H1 (cell line): ENCODE measurements at regions not wholly inside any gene's neighbourhood (a gene's known extent, or its start where the extent isn't known, plus 50 kb on each side); places are given as distances from the start of the nearest gene placed in this dataset.

Experiments used
- CTCF ChIA-PET: fragments of 300-600 bp; sonication (Branson Sonifier 250); formaldehyde crosslinking; loops from one replicate; lab custom pipeline; 2021; ENCODE audit not compliant: partially characterized antibody; lab: Charles Lee
- POLR2A ChIA-PET: fragments of 300-600 bp; sonication (Branson Sonifier 250); formaldehyde crosslinking; loops from one replicate; lab custom pipeline; 2021; ENCODE audit warnings: inconsistent platforms; ENCODE audit not compliant: partially characterized antibody; lab: Charles Lee
- DNase-seq, 2 experiments: peaks; one replicate each; pipeline versions ENCODE4 v3.0.0 to v3.0.0-alpha.2; 2010 to 2022; ENCODE audit warnings: low spot score in 2 of 2, low read depth in 1 of 2, mixed read lengths in 1 of 2
- FAIRE-seq: peaks from 2 replicates; lab custom pipeline; 2011; peaks lifted over from hg19 to GRCh38; lab: Jason Lieb, UNC
- H2AFZ ChIP-seq: 2 replicates; pipeline ENCODE4 v1.8.1; 2012; ENCODE audit warnings: low read length, inconsistent platforms
- H2AK5ac ChIP-seq: 2 replicates; pipeline ENCODE4 v1.6.1; 2013; ENCODE audit warnings: low read depth, low read length
- H2BK120ac ChIP-seq: replicated peaks from 2 replicates; pipeline ENCODE3; 2013; ENCODE audit warnings: low read depth, low read length, inconsistent platforms
- H2BK12ac ChIP-seq: 2 replicates; pipeline ENCODE4 v1.6.1; 2013; ENCODE audit warnings: low read depth, low read length
- H2BK15ac ChIP-seq: 2 replicates; pipeline ENCODE4 v1.6.1; 2013; ENCODE audit warnings: low read length
- H2BK20ac ChIP-seq: 2 replicates; pipeline ENCODE4 v1.6.1; 2013; ENCODE audit warnings: low read length
- H2BK5ac ChIP-seq: 2 replicates; pipeline ENCODE4 v1.6.1; 2013; ENCODE audit warnings: low read depth, low read length
- H3K14ac ChIP-seq: 2 replicates; pipeline ENCODE4 v1.6.1; 2013; ENCODE audit warnings: inconsistent platforms; ENCODE audit not compliant: insufficient read length
- H3K18ac ChIP-seq: 2 replicates; pipeline ENCODE4 v1.6.1; 2013; ENCODE audit warnings: low read length; ENCODE audit errors: extremely low read depth
- H3K23ac ChIP-seq: 2 replicates; pipeline ENCODE4 v1.6.1; 2013; ENCODE audit warnings: inconsistent platforms; ENCODE audit not compliant: insufficient read length
- H3K23me2 ChIP-seq: 2 replicates; pipeline ENCODE4 v1.6.1; 2013; ENCODE audit warnings: low read depth, low read length
- H3K27ac ChIP-seq: 2 replicates; pipeline ENCODE4 v1.6.1; 2011; ENCODE audit warnings: low read depth, low read length, inconsistent platforms
- H3K27me3 ChIP-seq, 4 experiments: replicated peaks in 1 of 4; 1 replicate in 1 of 4; 2 replicates in 3 of 4; pipeline versions ENCODE4 v1.6.1 to v1.8.1; 2011 to 2013; ENCODE audit warnings: low read length in 3 of 4, mild to moderate bottlenecking in 3 of 4, inconsistent platforms in 2 of 4, mixed read lengths in 2 of 4, moderate library complexity in 1 of 4; ENCODE audit not compliant: control insufficient read depth in 3 of 4, insufficient read depth in 3 of 4; ENCODE audit errors: extremely low read depth in 1 of 4
- H3K36me3 ChIP-seq, 4 experiments: 2 replicates each; pipeline versions ENCODE4 v1.6.1 to v1.8.1; 2011 to 2013; ENCODE audit warnings: mild to moderate bottlenecking in 4 of 4, low read length in 3 of 4, moderate library complexity in 2 of 4, control low read depth in 1 of 4, inconsistent platforms in 1 of 4; ENCODE audit not compliant: insufficient read depth in 4 of 4, control insufficient read depth in 2 of 4
- H3K4ac ChIP-seq: replicated peaks from 2 replicates; pipeline ENCODE3; 2013; ENCODE audit warnings: low read length, low read depth, mixed read lengths, inconsistent platforms; ENCODE audit not compliant: insufficient read length
- H3K4me1 ChIP-seq, 4 experiments: replicated peaks in 1 of 4; 1 replicate in 1 of 4; 2 replicates in 3 of 4; pipeline versions ENCODE4 v1.6.1 to v1.8.1; 2011 to 2013; ENCODE audit warnings: low read length in 3 of 4, inconsistent platforms in 2 of 4, mixed read lengths in 1 of 4; ENCODE audit not compliant: insufficient read depth in 4 of 4, control insufficient read depth in 3 of 4
- H3K4me2 ChIP-seq, 2 experiments: 2 replicates each; pipeline versions ENCODE4 v1.6.1 to v1.8.1; 2011 to 2013; ENCODE audit warnings: low read depth in 2 of 2, low read length in 2 of 2, control low read depth in 1 of 2, inconsistent platforms in 1 of 2, mild to moderate bottlenecking in 1 of 2; ENCODE audit not compliant: insufficient read depth in 1 of 2
- H3K4me3 ChIP-seq, 4 experiments: fragments of 200-600, 300-600 bp in 1 of 4; sonication (generic), shearing (Covaris generic), sonication (Bioruptor Twin) in 1 of 4; 2 replicates each; pipeline versions ENCODE4 v1.5.1 to v1.8.1; 2011 to 2016; ENCODE audit warnings: low read length in 4 of 4, low read depth in 3 of 4, control low read depth in 2 of 4, inconsistent platforms in 2 of 4, mild to moderate bottlenecking in 2 of 4, mixed read lengths in 1 of 4, moderate library complexity in 1 of 4; ENCODE audit not compliant: insufficient read depth in 2 of 4; ENCODE audit errors: extremely low read depth in 1 of 4
- H3K56ac ChIP-seq: replicated peaks from 2 replicates; pipeline ENCODE3; 2013; ENCODE audit warnings: low read depth, mild to moderate bottlenecking, mixed read lengths, low read length, inconsistent platforms; ENCODE audit not compliant: insufficient read length
- H3K79me1 ChIP-seq: 2 replicates; pipeline ENCODE4 v1.6.1; 2013; ENCODE audit warnings: low read depth, low read length, control low read depth
- H3K79me2 ChIP-seq, 2 experiments: 2 replicates each; pipeline versions ENCODE4 v1.6.1 to v1.8.1; 2012 to 2013; ENCODE audit warnings: low read length in 2 of 2, mild to moderate bottlenecking in 2 of 2, inconsistent platforms in 1 of 2; ENCODE audit not compliant: insufficient read depth in 2 of 2, control insufficient read depth in 1 of 2
- H3K9ac ChIP-seq, 4 experiments: replicated peaks in 1 of 4; 1 replicate in 1 of 4; 2 replicates in 3 of 4; pipeline versions ENCODE4 v1.6.1 to v1.8.1; 2011 to 2013; ENCODE audit warnings: low read depth in 3 of 4, low read length in 3 of 4, control low read depth in 2 of 4, mild to moderate bottlenecking in 2 of 4, moderate library complexity in 2 of 4, inconsistent platforms in 1 of 4; ENCODE audit errors: extremely low read depth in 1 of 4
- H3K9me3 ChIP-seq, 2 experiments: 2 replicates each; pipeline versions ENCODE4 v1.6.1 to v1.8.1; 2012 to 2013; ENCODE audit warnings: mild to moderate bottlenecking in 2 of 2, moderate library complexity in 2 of 2, control low read depth in 1 of 2, inconsistent platforms in 1 of 2, low read depth in 1 of 2, low read length in 1 of 2, mixed read lengths in 1 of 2; ENCODE audit not compliant: insufficient read depth in 2 of 2
- H4K20me1 ChIP-seq, 2 experiments: replicated peaks in 1 of 2; 2 replicates each; pipeline versions ENCODE3 to v1.8.1; 2011 to 2013; ENCODE audit warnings: inconsistent platforms in 2 of 2, low read length in 2 of 2, mild to moderate bottlenecking in 1 of 2; ENCODE audit not compliant: insufficient read depth in 2 of 2, control insufficient read depth in 1 of 2
- H4K5ac ChIP-seq: 2 replicates; pipeline ENCODE4 v1.6.1; 2013; ENCODE audit warnings: low read length, low read depth, mixed read lengths, inconsistent platforms; ENCODE audit not compliant: insufficient read length
- H4K8ac ChIP-seq: 2 replicates; pipeline ENCODE4 v1.8.0; 2013; ENCODE audit warnings: mild to moderate bottlenecking, moderate library complexity, low read length, inconsistent platforms; ENCODE audit not compliant: insufficient read depth; ENCODE audit errors: extremely low read depth
- H4K91ac ChIP-seq: replicated peaks from 2 replicates; pipeline ENCODE3; 2013; ENCODE audit warnings: low read length, mixed read lengths, inconsistent platforms; ENCODE audit not compliant: insufficient read length
- ATF2 ChIP-seq: IDR thresholded peaks from 2 replicates; pipeline ENCODE4 v1.6.1; 2012; ENCODE audit warnings: low read length, inconsistent platforms
- CHD1 ChIP-seq: IDR thresholded peaks from 2 replicates; pipeline ENCODE4 v1.6.1; 2012; ENCODE audit warnings: low read depth, low read length, improper control_type of control experiment
- CREB1 ChIP-seq: IDR thresholded peaks from 2 replicates; pipeline ENCODE4 v1.6.1; 2012; ENCODE audit warnings: inconsistent platforms
- EZH2 ChIP-seq: fragments of 200-600 bp; sonication (generic); IDR thresholded peaks from 2 replicates; pipeline ENCODE4 v1.7.1; 2012; ENCODE audit warnings: low read depth, mild to moderate bottlenecking, moderate library complexity, low read length, inconsistent platforms; ENCODE audit not compliant: severe bottlenecking
- GTF2F1 ChIP-seq: IDR thresholded peaks from 2 replicates; pipeline ENCODE4 v1.6.1; 2012; ENCODE audit warnings: low read depth, low read length, improper control_type of control experiment, borderline replicate concordance
- HDAC2 ChIP-seq, 2 experiments: fragments of 300-600 bp in 1 of 2; sonication (generic) in 1 of 2; IDR thresholded peaks; 2 replicates each; pipeline ENCODE4 v1.6.1; 2011 to 2012; ENCODE audit warnings: low read depth in 2 of 2, low read length in 2 of 2, mild to moderate bottlenecking in 2 of 2, moderate library complexity in 2 of 2, borderline replicate concordance in 1 of 2, inconsistent platforms in 1 of 2
- RAD21 ChIP-seq, 2 experiments: IDR thresholded peaks in 1 of 2; conservative IDR thresholded peaks in 1 of 2; 2 replicates each; pipeline ENCODE4 v1.6.1; 2011; ENCODE audit warnings: low read depth in 2 of 2, low read length in 2 of 2, improper control_type of control experiment in 1 of 2, inconsistent platforms in 1 of 2, mild to moderate bottlenecking in 1 of 2, moderate library complexity in 1 of 2
- RNF2 ChIP-seq: fragments of 200-900, 300-1000 bp; sonication (generic); IDR thresholded peaks from 2 replicates; pipeline ENCODE4 v1.7.1; 2016; ENCODE audit warnings: borderline replicate concordance, low read depth, mild to moderate bottlenecking, antibody characterized with exemption, low read length; ENCODE audit not compliant: poor library complexity, severe bottlenecking; ENCODE audit errors: missing control alignments
- SIRT6 ChIP-seq: IDR thresholded peaks from one replicate; pipeline ENCODE4 v1.7.1; 2012; ENCODE audit warnings: low read length, inconsistent platforms
- SP2 ChIP-seq: IDR thresholded peaks from 2 replicates; pipeline ENCODE4 v1.6.1; 2012; ENCODE audit warnings: mild to moderate bottlenecking, low read length, inconsistent platforms
- ZNF274 ChIP-seq: IDR thresholded peaks from 2 replicates; pipeline ENCODE4 v1.7.0; 2012; ENCODE audit warnings: low read length, borderline replicate concordance; ENCODE audit errors: extremely low read depth
- WGBS, 2 experiments: shearing (Covaris generic) in 1 of 2; methylation state at CpG; one replicate each; pipeline versions ENCODE4 v1.1.6 to v1.1.7; 2013 to 2015; ENCODE audit warnings: low lambda C conversion rate in 2 of 2, mixed read lengths in 2 of 2, inconsistent platforms in 1 of 2, low coverage in 1 of 2, missing lambda C conversion rate in 1 of 2; ENCODE audit not compliant: insufficient replicate concordance in 2 of 2, insufficient coverage in 1 of 2, insufficient read length in 1 of 2; ENCODE audit errors: extremely low coverage in 1 of 2, missing lambda C conversion rate in 1 of 2; 5-methylcytosine and 5-hydroxymethylcytosine counted together
- TF ChIP-seq, protein P1 (sequence below): IDR thresholded peaks from 2 replicates; pipeline ENCODE4 v1.6.1; 2011; ENCODE audit warnings: low read depth, mild to moderate bottlenecking, low read length; ENCODE audit not compliant: insufficient read depth

DNA sequence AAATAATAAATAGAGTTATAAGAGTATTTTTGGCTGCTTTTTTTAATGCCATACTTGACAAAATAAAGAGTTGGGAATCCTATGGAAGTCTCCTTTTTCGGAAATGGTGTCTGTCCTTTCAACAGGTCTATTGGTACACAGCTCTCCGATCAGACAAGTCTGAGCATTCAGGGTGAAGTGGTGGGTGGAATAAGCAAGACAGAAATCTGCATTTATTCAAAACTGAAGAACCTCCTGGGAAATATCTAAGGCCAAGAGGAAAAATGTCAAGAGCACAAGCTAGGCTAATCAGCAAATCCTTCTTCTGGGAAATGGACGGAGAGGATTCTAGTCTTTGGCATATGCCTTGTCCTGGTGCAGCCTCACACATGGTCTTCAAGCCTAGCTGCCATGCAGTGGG is 309.0 kb downstream of the CENPC start:
- Histone ChIP-seq H3K23me2 (no peaks in the 10 kb centered on the region), H2BK20ac (no peak overlapping the region), H4K8ac (no peak overlapping the region), H3K9me3 (no peaks in the 10 kb centered on the region), H2BK120ac (no peak overlapping the region), H2AFZ (no peak overlapping the region), H2BK15ac (no peak overlapping the region), H3K4me3 (no peak overlapping the region), H3K27ac (no peak overlapping the region), H3K9ac (no peak overlapping the region), H3K36me3 (no peaks in the 10 kb centered on the region), H3K23ac (no peak overlapping the region), H3K4ac (no peak overlapping the region), H3K27me3 (no peaks in the 10 kb centered on the region), H3K14ac (no peak overlapping the region), H3K56ac (no peak overlapping the region), H3K79me1 (no peaks in the 10 kb centered on the region), H3K18ac (no peak overlapping the region), H2AK5ac (no peak overlapping the region), H3K4me1 (no peaks in the 10 kb centered on the region), H4K20me1 (no peaks in the 10 kb centered on the region), H2BK5ac (no peak overlapping the region), H4K5ac (no peak overlapping the region), H4K91ac (no peak overlapping the region), H3K4me2 (no peak overlapping the region), H2BK12ac (no peak overlapping the region), H3K79me2 (no peaks in the 10 kb centered on the region)
- 74% methylated on average over 3 of the region's 3 CpGs; no CpG with 5 or more reads in 1 of the 2 experiments for WGBS, 2 experiments
- POLR2A ChIA-PET, result no interaction called here
- DNase-seq, result no peak
- CTCF ChIA-PET, result interaction anchor here (0.9 kb wide), 1 partner anchor 12 kb away, joined by 4 read pairs; no protein-coding TSS in a partner anchor
- FAIRE-seq, result no peak
- TF ChIP-seq, protein P1, sequence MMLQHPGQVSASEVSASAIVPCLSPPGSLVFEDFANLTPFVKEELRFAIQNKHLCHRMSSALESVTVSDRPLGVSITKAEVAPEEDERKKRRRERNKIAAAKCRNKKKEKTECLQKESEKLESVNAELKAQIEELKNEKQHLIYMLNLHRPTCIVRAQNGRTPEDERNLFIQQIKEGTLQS, result no peak
- TF ChIP-seq SP2 (no peak), RAD21 (IDR thresholded peaks at IDR 0.05 in 1 of 2, conservative IDR thresholded peaks at IDR 0.05 in 1 of 2; ENCODE audit: low read depth in 2 of 2, low read length in 2 of 2) (no peak), RNF2 (no peak), ZNF274 (no peak), CHD1 (no peak), CREB1 (no peak), SIRT6 (no peak), GTF2F1 (no peak), HDAC2 (IDR thresholded peaks at IDR 0.05; ENCODE audit: borderline replicate concordance in 1 of 2, low read depth in 2 of 2, low read length in 2 of 2) (no peak), ATF2 (no peak), EZH2 (no peak)
